ENCODE measurements at regions not wholly inside any gene's neighbourhood (a gene's known extent, or its start where the extent isn't known, plus 50 kb on each side); places are given as distances from the start of the nearest gene placed in this dataset.

DNA sequence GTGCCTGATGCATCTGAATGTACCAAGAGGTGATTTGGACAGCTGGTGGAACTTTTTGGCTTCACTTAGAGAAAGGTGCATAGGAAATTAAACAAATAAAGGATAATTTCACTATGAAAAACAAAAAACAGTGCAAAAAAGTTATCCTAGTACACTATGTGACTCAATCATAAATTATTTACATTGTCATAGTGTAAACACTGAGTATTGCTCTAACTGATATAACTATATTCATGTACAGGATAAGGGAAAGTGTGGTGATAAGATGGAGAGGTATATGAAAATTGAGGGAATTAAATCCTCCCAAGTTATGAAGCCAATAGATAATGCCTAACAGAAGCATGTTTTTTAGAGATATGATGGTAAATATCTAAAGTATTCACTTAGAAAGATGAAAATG lies 50.2 kb upstream of the CPNE4 start:
- no peaks in the 10 kb centered on the region for H3K9me3 Mint-ChIP-seq
- peaks cover 2% of the 10 kb centered on the region for H3K27me3 Mint-ChIP-seq (ENCODE audit: low read depth)
- no peaks in the 10 kb centered on the region for H3K36me3 Mint-ChIP-seq (ENCODE audit: low read depth)
- H3K4me3 Mint-ChIP-seq = no peak overlapping the region
- TF ChIP-seq CTCF (conservative IDR thresholded peaks at IDR 0.05) = no peak
- no peak overlapping the region for H3K27ac Mint-ChIP-seq (ENCODE audit: unreplicated experiment)
- H3K4me1 Mint-ChIP-seq = no peaks in the 10 kb centered on the region
- DNase-seq (ENCODE audit: low read depth, low spot score) = no peak

GRCh38 chr3:132087356-132087755 lies 52.5 kb upstream of the CPNE4 start:
- Mint-ChIP-seq H3K27me3 (ENCODE audit: low read depth) (peaks cover 7% of the 10 kb centered on the region), H3K27ac (ENCODE audit: unreplicated experiment) (no peak overlapping the region)
- no peak for TF ChIP-seq CTCF (conservative IDR thresholded peaks at IDR 0.05)

DNA sequence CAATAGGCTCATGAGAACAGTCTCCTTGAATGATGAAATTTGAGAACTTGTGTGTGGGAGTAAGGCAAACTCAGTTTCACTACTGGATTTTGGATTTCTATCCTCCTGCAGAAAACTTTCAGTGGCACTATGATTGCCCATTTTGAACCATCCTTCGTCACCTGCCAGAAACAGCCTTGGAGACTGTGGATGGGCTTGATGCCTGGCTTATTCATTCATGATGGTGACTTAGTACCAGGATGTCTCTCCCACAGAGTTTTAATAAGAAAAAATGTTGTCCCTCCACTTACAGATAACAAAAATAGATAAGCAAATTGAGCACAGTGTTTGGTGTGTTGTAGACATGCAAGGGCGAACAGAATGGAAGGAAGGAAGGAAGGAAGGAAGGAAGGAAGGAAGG lies 53.5 kb upstream of the CPNE4 start:
- TF ChIP-seq CTCF (conservative IDR thresholded peaks at IDR 0.05) = no peak
- Mint-ChIP-seq H3K36me3 (ENCODE audit: low read depth) (no peaks in the 10 kb centered on the region), H3K27ac (ENCODE audit: unreplicated experiment) (no peak overlapping the region), H3K9me3 (no peaks in the 10 kb centered on the region), H3K27me3 (ENCODE audit: low read depth) (peaks cover 7% of the 10 kb centered on the region), H3K4me1 (no peaks in the 10 kb centered on the region), H3K4me3 (no peak overlapping the region)
- DNase-seq (ENCODE audit: low read depth, low spot score) = no peak

More at GRCh38 chr3:132087356-132087755, 52.5 kb upstream of the CPNE4 start:
- Mint-ChIP-seq H3K9me3 (no peaks in the 10 kb centered on the region), H3K4me1 (no peaks in the 10 kb centered on the region), H3K36me3 (ENCODE audit: low read depth) (no peaks in the 10 kb centered on the region), H3K4me3 (no peak overlapping the region)
- no peak for DNase-seq (ENCODE audit: low read depth, low spot score)

DNA sequence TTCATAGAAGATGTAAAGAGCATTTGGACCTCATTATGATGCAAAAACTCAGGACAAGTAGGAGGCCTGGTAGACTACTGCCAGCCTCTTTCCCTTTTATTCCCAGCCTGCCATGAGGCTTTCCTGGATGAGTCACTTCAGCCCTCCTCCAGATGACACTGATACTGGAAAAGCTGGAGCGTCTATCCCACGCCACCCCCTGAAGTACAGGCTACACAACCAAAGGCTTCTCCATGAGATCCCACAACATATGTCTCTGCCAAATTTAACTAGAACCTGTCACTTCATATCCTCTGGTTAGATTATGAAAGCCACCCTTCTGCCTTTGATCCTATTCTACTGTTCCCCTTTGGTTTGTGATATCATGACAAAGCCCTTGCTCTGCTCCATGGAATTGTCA lies 56.1 kb upstream of the CPNE4 start:
- Mint-ChIP-seq H3K4me3 (no peak overlapping the region), H3K36me3 (ENCODE audit: low read depth) (no peaks in the 10 kb centered on the region), H3K4me1 (no peaks in the 10 kb centered on the region), H3K27ac (ENCODE audit: unreplicated experiment) (no peak overlapping the region), H3K27me3 (ENCODE audit: low read depth) (peaks cover 7% of the 10 kb centered on the region), H3K9me3 (no peaks in the 10 kb centered on the region)
- no peak for DNase-seq (ENCODE audit: low read depth, low spot score)
- TF ChIP-seq CTCF (conservative IDR thresholded peaks at IDR 0.05) = no peak

DNA sequence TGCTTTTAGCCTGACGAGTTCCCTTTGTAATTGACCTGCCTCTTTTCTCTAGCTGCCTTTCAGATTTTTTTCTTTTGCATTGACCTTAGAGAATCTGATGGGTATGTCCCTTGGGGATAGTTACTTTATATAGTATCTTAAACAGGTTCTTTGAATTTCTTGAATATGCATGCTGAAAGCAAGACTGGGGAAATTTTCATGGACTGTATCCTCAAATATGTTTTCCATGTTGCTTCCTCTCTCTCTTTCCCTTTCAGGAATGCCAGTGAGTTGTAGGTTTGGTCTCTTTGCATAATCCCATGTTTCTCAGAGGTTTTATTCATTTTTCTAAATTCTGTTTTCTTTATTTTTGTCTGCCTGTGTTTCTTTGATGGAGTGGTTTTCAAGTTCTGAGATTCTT lies 81.8 kb upstream of the CPNE4 start:
- Mint-ChIP-seq H3K36me3 (ENCODE audit: low read depth) (no peaks in the 10 kb centered on the region), H3K27ac (ENCODE audit: unreplicated experiment) (no peak overlapping the region), H3K4me3 (no peak overlapping the region), H3K27me3 (ENCODE audit: low read depth) (no peaks in the 10 kb centered on the region), H3K9me3 (peaks cover 8% of the 10 kb centered on the region), H3K4me1 (no peaks in the 10 kb centered on the region)
- DNase-seq (ENCODE audit: low read depth, low spot score) = no peak
- no peak for TF ChIP-seq CTCF (conservative IDR thresholded peaks at IDR 0.05)

- Mint-ChIP-seq H3K4me3 (no peak overlapping the region), H3K9me3 (peaks cover 8% of the 10 kb centered on the region), H3K27me3 (ENCODE audit: low read depth) (no peaks in the 10 kb centered on the region), H3K36me3 (ENCODE audit: low read depth) (no peaks in the 10 kb centered on the region), H3K4me1 (no peaks in the 10 kb centered on the region), H3K27ac (ENCODE audit: unreplicated experiment) (no peak overlapping the region)
- no peak for DNase-seq (ENCODE audit: low read depth, low spot score)
- TF ChIP-seq CTCF (conservative IDR thresholded peaks at IDR 0.05) = no peak
Observed at GRCh38 chr3:132117642-132118041, 82.8 kb upstream of the CPNE4 start.
